AG04449 (cell line): ENCODE measurements at regions not wholly inside any gene's neighbourhood (a gene's known extent, or its start where the extent isn't known, plus 50 kb on each side); places are given as distances from the start of the nearest gene placed in this dataset.
"Not testable (repeated sequence)": the region's sequence is repeated elsewhere in the genome, so short reads cannot be mapped to it uniquely, and the experiment has no call there.

Experiments used
- CTCF ChIA-PET: fragments of 350-600 bp; formaldehyde crosslinking; extraction: SDS; loops from one replicate; lab custom pipeline; 2021; ENCODE audit warnings: antibody characterized with exemption; lab: Yijun Ruan, JAX
- POLR2A ChIA-PET: fragments of 400-600, 350-600 bp; formaldehyde crosslinking; extraction: SDS; loops from one replicate; lab custom pipeline; 2020; ENCODE audit warnings: antibody characterized with exemption, inconsistent platforms; lab: Yijun Ruan, JAX
- DNase-seq: peaks from one replicate; pipeline ENCODE4 v3.0.0-alpha.2; 2010; ENCODE audit warnings: low read depth, low spot score
- H3K4me3 ChIP-seq: 2 replicates; pipeline ENCODE4 v1.5.1; 2011; ENCODE audit warnings: low read depth, mild to moderate bottlenecking, control low read depth, low read length
- TF ChIP-seq, protein P1 (sequence below): IDR thresholded peaks from one replicate; pipeline ENCODE4 v1.5.1; 2011; ENCODE audit warnings: mild to moderate bottlenecking, moderate library complexity, low read length, control low read depth, inconsistent platforms; ENCODE audit not compliant: insufficient read depth; ENCODE audit errors: missing control alignments

- TF ChIP-seq, protein P1, sequence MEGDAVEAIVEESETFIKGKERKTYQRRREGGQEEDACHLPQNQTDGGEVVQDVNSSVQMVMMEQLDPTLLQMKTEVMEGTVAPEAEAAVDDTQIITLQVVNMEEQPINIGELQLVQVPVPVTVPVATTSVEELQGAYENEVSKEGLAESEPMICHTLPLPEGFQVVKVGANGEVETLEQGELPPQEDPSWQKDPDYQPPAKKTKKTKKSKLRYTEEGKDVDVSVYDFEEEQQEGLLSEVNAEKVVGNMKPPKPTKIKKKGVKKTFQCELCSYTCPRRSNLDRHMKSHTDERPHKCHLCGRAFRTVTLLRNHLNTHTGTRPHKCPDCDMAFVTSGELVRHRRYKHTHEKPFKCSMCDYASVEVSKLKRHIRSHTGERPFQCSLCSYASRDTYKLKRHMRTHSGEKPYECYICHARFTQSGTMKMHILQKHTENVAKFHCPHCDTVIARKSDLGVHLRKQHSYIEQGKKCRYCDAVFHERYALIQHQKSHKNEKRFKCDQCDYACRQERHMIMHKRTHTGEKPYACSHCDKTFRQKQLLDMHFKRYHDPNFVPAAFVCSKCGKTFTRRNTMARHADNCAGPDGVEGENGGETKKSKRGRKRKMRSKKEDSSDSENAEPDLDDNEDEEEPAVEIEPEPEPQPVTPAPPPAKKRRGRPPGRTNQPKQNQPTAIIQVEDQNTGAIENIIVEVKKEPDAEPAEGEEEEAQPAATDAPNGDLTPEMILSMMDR: no peak
- DNase-seq: no peak
- no peak overlapping the region for H3K4me3 ChIP-seq
- ChIA-PET CTCF (no interaction called here), POLR2A (no interaction called here)
These were observed 131.4 kb upstream of the RGS6 start for GRCh38 chr14:71800878-71801277.

- H3K4me3 ChIP-seq: no peak overlapping the region
- ChIA-PET CTCF (no interaction called here), POLR2A (no interaction called here)
- TF ChIP-seq, protein P1: no peak
- DNase-seq: peak; percentile 5
These were observed 128.5 kb upstream of the RGS6 start for GRCh38 chr14:71803539-71804260.

DNA sequence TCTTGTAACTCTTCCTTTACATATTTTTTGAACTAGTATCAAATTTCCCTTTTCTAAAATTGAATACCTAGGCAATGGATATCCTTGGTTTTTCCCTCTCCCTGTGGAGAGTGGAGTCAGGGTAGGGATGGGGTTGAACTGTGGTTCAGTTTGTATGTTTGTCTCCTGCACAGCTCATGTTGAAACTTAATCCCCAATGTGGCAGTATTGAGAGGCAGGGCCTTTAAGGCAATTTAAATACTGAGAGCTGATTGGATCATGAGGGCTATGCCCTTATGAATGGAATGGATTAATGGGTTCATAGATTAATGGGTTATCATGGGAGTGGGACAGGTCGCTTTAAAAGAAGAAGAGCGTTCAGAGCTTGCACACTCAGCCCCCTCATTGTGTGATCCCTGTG is 127.2 kb upstream of the RGS6 start:
- DNase-seq: no peak
- no peak overlapping the region for H3K4me3 ChIP-seq
- TF ChIP-seq, protein P1: no peak
- POLR2A ChIA-PET: no interaction called here
- CTCF ChIA-PET: no interaction called here

DNA sequence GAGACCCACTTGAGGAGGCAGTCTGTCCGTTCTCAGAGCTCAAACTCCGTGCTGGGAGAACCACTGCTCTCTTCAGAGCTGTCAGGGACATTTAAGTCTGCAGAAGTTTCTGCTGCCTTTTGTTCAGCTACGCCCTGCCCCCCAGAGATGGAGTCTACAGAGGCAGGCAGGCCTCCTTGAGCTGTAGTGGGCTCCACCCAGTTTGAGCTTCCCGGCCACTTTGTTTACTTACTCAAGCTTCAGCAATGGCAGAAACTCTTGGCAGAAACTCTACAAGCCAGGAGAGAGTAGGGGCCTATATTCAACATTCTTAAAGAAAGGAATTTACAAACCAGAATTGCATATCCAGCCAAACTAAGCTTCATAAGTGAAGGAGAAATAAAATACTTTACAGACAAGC is 125.2 kb upstream of the RGS6 start:
- H3K4me3 ChIP-seq, POLR2A ChIA-PET, DNase-seq, CTCF ChIA-PET: not testable (repeated sequence)

- DNase-seq, H3K4me3 ChIP-seq, CTCF ChIA-PET, POLR2A ChIA-PET: not testable (repeated sequence)
These were observed 121.4 kb upstream of the RGS6 start for GRCh38 chr14:71810800-71811199.

DNA sequence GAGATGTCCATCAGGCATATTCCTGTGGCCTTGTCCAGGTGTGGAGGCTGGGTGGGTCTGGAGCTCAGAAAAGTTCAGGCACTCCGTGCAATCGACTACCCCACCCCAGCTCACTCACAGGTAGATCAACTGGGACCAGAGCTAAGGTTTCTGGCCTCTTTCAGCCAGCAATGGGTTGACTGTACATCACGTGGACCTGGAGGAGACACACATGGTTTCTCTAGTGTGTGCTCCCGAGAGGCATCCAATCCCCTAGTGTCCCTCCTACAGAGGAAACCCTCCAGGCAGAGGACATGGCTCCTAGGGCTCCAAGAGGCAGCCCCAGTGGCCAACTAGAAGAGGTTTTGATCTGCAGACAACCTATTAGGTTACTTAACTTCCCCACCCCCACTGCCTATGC is 119.5 kb upstream of the RGS6 start:
- ChIA-PET CTCF (no interaction called here), POLR2A (no interaction called here)
- DNase-seq: no peak
- no peak overlapping the region for H3K4me3 ChIP-seq
- TF ChIP-seq, protein P1: no peak

DNA sequence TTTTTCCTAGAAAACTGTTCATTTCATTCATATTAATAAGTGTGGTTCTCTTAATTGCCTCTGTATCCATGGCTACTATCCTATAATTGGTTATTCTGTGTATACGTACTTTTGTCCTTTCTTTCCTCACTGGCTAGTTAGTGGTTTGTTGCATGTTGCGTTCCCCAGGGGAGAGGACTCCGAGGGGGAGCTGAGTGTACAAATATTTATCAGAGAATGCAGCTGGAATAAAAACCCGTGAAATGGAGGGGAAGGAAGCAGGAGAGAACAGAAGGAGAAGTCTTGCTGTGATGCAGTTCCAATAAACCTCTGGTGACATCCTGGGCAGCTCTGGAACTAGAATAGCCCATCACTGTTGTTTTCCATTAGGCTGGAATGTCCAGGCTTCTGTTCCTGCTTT is 117.1 kb upstream of the RGS6 start:
- DNase-seq: no peak
- ChIA-PET POLR2A (no interaction called here), CTCF (no interaction called here)
- no peak overlapping the region for H3K4me3 ChIP-seq
- TF ChIP-seq, protein P1: no peak
